Stimulated activated CD4-positive, alpha-beta T cell treated with anti-CD3 and anti-CD28 coated beads, Interleukin-2, amount 100 ng/mL, for 4 hours (primary cell): ENCODE measurements at regions not wholly inside any gene's neighbourhood (a gene's known extent, or its start where the extent isn't known, plus 50 kb on each side); places are given as distances from the start of the nearest gene placed in this dataset.

ENCODE experiments used
- DNase-seq: peaks from one replicate; pipeline ENCODE4 v3.0.0-alpha.2; 2020; ENCODE audit warnings: low read depth

GRCh38 chr4:145427991-145428390 lies 53.7 kb upstream of the SMAD1 start:
- DNase-seq = no peak

- no peak for DNase-seq
Measured at GRCh38 chr4:145427221-145427620, 54.4 kb upstream of the SMAD1 start.

GRCh38 chr4:145423017-145423708 lies 58.5 kb upstream of the SMAD1 start:
- no peak for DNase-seq

GRCh38 chr4:145420595-145421214 lies 60.9 kb upstream of the SMAD1 start:
- DNase-seq = no peak

- no peak for DNase-seq
Measured at GRCh38 chr4:145418739-145419138, 62.9 kb upstream of the SMAD1 start.

GRCh38 chr4:145417348-145418130 lies 64.1 kb upstream of the SMAD1 start:
- no peak for DNase-seq

GRCh38 chr4:145414841-145415240 lies 66.8 kb upstream of the SMAD1 start:
- no peak for DNase-seq

GRCh38 chr4:145414226-145414625 lies 67.4 kb upstream of the SMAD1 start:
- no peak for DNase-seq

GRCh38 chr4:145406970-145407369 lies 74.7 kb upstream of the SMAD1 start:
- no peak for DNase-seq

GRCh38 chr4:145404761-145405160 lies 76.9 kb upstream of the SMAD1 start:
- DNase-seq = no peak

GRCh38 chr4:145396581-145396980 lies 85.1 kb upstream of the SMAD1 start:
- DNase-seq = no peak

GRCh38 chr4:145390571-145390970 lies 91.1 kb upstream of the SMAD1 start:
- no peak for DNase-seq

- DNase-seq = no peak
Measured at GRCh38 chr4:145389550-145389949, 92.1 kb upstream of the SMAD1 start.

GRCh38 chr4:145388043-145388442 lies 93.6 kb upstream of the SMAD1 start:
- no peak for DNase-seq

- DNase-seq = no peak
Measured at GRCh38 chr4:145387079-145387478, 94.6 kb upstream of the SMAD1 start.

- no peak for DNase-seq
Measured at GRCh38 chr4:145381163-145381562, 100.5 kb upstream of the SMAD1 start.

GRCh38 chr4:145380123-145380522 lies 101.5 kb upstream of the SMAD1 start:
- no peak for DNase-seq

- DNase-seq = no peak
Measured at GRCh38 chr4:145375416-145375815, 106.2 kb upstream of the SMAD1 start.

GRCh38 chr4:145352438-145353145 lies 129.1 kb upstream of the SMAD1 start:
- DNase-seq = no peak

- no peak for DNase-seq
Measured at GRCh38 chr4:145351922-145352321, 129.7 kb upstream of the SMAD1 start.

GRCh38 chr4:145351162-145351561 lies 130.5 kb upstream of the SMAD1 start:
- no peak for DNase-seq

- DNase-seq = no peak
Measured at GRCh38 chr4:145348291-145348690, 133.4 kb upstream of the SMAD1 start.

GRCh38 chr4:145347684-145348083 lies 134.0 kb upstream of the SMAD1 start:
- DNase-seq = no peak
